GM19452 (cell line): ENCODE measurements at regions not wholly inside any gene's neighbourhood (a gene's known extent, or its start where the extent isn't known, plus 50 kb on each side); places are given as distances from the start of the nearest gene placed in this dataset.

Source experiments
- ATAC-seq: cut with Tn5 transposase; IDR thresholded peaks from one replicate; pipeline ENCODE4 v1.9.1; 2021; ENCODE audit not compliant: unreplicated experiment

- no peak for ATAC-seq
Measured at GRCh38 chr15:70258369-70259027, 160.8 kb upstream of the TLE3 start.

- ATAC-seq, result no peak
Measured at GRCh38 chr15:70257573-70258248, 160.0 kb upstream of the TLE3 start.

GRCh38 chr15:70257047-70257446, 159.3 kb upstream of the TLE3 start:
- ATAC-seq, result no peak

- ATAC-seq, result no peak
Measured at GRCh38 chr15:70254311-70254869, 156.7 kb upstream of the TLE3 start.

- no peak for ATAC-seq
Measured at GRCh38 chr15:70253461-70254156, 155.9 kb upstream of the TLE3 start.

DNA sequence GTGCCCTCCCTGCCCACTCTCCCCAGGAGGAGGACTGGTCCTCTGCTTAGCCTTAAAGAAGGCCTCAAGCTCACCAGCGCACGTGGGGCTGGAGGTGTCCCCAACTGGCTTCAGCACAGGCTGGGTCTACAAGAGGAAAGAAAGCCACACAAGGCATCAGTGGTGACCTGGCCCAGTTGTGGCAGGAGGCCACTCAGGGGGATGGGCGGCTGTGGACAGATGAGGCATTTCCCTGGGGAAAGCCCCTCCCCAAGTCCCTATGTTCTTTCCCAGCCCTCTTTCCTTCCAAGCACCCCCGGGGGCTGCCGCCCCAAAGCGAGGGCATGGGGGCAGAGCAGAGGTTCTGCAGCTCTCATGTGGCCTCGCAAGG, 155.2 kb upstream of the TLE3 start:
- ATAC-seq, result no peak

DNA sequence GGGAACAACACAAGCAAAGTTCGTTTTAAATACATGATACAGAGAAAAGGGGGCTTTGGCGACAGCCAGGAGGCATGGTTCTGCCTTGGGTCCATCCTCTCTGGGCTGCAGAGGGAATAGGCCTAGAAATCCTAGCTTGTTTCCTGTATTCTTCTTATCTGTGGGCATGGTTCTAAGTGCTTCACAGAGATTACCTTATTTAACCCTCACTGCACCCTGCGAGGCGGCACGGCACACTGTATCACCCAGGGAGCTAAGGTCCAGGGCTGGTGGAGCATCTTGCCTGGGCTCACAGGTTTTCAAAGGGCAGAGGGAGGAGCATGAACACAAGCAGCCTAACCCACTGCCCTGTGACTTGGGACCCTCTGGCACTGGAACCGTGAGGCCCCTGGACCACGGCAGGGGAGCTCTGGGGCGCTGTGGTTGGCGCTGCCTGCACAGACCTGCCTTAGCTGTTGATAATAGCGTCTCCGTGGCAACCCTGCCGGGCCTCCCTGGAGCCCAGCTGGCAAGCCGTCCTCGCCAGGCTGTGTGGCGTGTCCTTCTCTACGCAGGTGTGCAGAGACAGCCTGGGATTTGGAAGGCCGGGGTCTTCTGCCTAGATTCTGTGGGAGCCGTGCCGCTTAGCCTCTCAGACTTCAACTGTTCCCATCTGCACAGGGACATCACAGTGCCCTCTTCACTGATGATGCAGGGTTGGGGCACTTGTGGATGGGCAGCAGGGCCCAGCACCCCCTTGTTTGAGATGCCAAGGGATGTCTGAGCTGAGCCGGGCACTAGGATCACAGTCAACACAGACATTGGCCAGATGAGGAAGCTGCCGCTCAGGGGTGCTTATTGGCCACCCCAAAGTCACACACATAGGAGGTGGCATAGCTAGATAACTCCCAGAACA, 154.6 kb upstream of the TLE3 start:
- no peak for ATAC-seq

DNA sequence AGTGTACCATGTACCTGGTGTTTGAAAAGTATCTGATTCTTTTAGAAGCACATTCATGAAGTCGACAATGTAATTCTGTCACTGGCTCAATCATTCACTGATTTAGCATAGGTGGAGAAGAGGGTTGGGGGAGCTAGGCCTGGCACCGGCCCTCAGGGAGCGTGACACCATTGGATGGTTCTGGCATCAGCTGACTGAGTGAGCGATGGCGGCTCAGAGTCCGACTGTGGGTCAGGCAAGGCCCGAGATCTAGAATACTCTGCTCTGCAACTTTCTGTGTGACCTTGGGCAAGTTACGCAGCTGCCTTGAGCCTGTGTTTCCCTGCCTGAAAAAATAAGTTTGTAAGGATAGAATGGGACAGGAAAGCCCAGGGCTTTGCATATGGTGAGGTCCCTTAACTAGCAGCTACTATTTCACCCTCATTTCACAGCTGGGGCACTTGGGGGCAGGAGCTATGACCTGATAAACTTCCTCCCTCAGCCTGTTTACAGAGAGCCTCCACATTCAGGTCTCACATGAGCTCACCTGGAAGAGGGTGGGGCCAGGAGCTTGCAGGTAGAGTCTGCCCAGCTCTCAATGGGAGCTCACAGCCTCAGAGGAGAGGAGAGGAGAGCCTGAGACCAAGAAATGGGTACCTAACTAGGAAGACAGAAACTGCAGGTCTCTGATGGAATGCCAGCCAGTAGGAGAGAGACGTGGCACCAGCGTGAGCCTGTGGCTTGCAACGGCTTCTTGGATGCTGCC, 153.7 kb upstream of the TLE3 start:
- no peak for ATAC-seq

DNA sequence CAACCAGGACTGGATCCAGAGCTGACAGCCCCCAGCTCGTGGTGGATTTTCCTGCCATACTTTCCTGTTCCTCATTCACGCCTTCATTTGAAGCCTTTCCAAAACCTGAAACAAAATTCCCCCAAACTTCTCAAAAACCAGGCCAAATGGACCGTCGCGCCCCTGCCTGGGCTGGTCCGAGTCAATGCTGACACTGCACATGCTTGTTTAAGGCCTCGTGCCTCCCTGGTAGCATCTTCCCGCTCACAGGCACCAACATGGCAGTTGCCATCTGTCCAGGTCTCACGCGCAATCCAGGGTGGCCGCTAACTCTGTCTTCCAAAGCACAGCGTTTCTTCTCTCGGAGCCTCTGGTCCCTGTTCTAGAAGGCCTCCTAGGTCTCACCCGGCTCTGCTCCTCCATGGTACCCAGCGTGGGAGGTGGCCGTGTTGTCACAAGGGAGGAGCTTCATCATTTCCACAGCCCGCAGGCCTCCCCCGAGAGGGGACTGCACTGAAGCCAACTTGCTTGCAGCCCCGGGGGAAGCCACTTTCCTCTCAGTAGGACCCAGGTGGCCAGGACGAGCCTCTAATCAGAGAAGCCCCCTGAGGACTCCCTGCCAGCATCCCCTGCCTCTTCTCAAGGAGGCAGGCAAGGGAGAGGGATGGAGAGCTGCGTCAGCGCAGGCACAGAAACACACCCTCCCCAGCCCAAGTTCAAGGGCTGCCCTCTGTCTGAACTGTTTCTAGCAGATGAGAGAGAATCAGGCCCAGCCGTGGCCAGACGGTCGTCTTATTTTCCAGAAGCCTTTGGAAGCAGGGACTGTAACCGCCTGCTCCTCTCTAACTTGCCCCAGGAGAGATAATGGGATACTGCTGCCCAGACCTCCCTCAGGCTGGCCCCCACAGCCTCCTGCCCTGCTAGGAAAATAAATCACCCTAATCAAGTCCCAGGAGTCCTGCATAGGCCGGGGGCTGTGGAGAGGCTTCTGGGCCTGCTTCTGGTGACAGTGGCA, 152.8 kb upstream of the TLE3 start:
- ATAC-seq, result no peak

DNA sequence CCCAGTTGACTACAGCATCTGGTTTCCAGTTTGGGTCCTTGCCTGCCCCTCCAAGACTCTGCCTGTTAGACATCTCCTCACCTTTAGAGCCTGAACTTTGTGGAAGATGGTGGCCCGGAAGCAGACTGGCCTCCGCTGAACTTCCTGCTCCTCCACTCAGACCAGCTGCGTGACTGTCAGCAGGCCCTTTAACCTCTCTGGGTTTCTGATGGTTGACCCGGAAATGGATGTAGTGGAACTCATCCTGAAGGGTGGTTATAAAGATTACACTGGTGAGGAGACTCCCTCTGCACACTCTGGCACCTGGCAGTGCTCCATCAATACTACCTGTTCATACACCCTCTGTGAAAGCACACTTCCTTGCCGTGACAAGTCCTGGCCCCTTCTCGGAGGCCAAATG, 151.9 kb upstream of the TLE3 start:
- ATAC-seq, result no peak

DNA sequence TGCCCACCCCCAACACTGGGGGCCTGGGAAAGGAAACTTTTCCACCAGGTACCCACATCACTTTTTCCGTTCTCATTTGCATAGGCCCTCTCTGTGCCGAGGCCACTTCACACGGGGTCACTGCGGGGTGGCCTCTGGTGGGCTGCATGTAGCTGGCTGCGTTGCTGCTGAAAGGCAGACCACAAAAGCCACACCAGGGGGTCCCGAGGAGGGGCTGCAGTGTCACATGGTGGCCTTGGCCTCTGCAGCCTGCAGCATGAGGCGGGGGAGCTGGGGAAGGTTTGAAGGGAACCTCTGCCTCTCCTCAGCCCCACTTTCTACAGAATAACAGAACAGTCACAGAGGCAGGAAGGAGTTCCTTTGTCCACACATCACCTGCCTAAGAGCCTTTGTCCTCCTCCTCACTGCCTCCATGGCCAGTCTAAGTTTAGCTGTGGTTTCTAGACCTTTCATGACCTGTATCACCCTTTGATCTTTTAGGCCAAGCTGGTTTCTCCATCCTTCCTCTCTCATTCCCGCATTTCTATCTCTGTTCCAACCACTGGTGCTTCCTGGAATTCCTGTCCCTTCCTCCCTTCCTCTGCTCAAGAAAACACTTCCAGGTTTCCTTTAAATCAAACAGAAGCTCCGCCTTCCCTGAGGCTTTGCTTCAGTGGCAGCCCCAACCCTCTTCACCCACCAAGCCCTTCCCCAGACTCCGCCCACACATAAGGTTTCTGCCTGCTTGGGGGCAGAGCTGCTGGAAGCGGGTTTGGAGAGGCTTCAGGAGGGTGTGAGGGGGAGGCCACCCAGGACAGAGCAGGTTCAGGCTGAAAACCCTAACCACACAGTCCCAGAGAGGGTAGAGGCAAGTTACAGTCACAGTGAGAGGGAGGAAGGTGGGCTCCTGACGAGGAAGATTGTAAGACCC, 150.7 kb upstream of the TLE3 start:
- no peak for ATAC-seq

GRCh38 chr15:70247281-70247680, 149.6 kb upstream of the TLE3 start:
- ATAC-seq, result no peak

DNA sequence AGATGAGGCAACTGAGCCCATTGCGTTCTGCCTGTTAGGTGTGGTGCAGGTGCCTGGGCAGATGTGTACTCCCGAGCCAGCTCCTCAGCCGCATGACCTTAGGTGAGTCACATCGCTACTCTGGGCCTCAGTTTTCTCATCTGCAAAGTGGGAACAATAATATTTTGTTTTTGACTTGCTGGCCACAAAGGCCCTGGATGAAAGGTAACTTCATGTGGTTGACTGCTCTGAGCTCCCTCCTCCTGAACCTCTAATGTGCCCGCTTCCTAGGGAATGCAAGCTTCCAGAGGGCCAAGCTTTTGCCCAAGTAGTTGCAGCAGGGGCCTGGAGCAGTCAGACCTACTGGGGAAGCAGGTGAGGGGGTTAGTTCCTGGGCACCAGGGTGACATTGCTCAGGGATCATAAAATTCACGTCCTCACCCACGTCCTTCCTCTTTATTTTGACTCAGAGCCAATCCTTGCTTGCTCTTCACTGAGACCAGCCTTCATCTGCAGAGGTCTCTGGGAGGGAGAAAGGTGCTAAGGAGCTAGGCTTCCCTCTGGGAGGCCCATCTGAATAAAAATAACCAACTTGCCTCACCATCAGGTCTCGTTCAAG, 149.0 kb upstream of the TLE3 start:
- ATAC-seq, result no peak

DNA sequence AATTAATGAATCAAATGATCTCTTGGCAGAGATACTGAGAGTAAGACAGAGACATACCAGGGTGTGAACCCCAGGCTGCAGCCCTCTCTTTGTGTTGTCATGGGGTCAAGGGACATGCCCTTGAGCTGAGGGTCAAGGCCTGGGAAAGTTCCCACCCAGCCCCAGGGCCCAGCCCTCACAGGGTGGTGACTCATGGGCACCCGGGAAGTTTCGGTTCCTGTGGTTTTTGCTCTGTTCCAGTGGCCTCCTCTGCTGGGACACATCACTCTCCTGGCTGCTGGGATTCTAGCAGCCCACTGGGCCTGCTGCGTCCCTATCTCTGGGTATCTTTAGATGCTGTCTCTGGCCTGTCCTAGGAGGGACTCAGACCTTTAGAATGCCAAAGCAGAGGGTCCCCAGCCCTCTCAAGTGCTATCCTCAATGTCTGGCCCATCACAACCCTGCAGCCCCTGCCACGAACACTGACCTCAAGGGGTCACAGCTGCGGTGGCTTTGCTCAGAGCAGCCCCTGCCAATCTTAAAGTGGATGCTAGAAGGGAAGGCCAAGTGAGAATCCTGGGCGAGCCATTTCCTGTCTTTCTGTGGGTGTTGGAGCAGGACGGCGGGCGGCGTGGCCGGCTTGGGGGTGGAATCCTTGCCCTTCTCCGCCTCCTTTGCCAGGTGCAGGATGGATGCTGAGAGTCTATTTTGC, 148.4 kb upstream of the TLE3 start:
- no peak for ATAC-seq

DNA sequence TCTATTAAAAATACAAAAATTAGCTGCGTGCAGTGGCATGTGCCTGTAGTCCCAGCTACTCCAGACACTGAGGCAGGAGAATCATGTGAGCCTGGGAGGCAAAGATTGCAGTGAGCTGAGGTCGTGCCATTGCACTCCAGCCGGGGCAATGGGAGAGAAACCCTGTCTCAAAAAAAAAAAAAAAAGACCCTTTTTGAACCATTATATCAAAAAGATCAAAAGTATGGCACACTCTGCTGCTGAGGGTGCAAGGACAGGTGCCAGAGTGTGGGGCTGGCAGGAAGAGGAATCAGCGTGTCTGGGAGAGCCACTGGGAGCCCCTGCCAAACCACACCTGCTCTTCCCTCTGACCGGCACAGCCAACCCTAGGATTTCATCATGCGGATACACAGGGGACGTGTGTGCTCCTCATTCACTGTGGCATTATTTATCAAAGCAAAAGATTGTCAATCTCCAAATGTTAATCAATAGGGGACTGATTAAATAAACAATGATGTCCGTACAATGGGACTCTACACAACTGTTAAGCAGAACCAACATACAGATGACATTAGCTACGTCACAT, 147.3 kb upstream of the TLE3 start:
- no peak for ATAC-seq

- no peak for ATAC-seq
Measured at GRCh38 chr15:70243686-70244540, 146.2 kb upstream of the TLE3 start.
